Activated T-helper 9 cell treated with anti-CD3 and anti-CD28 coated beads, Interleukin-2, amount 50 U/mL, for 16 hours (primary cell): ENCODE measurements at regions not wholly inside any gene's neighbourhood (a gene's known extent, or its start where the extent isn't known, plus 50 kb on each side); places are given as distances from the start of the nearest gene placed in this dataset.

Experiments used
- DNase-seq: peaks from one replicate; pipeline ENCODE4 v3.0.0-alpha.2; 2020; ENCODE audit warnings: low read depth

- no peak for DNase-seq
These were observed 148.3 kb downstream of the IRX2 start for GRCh38 chr5:2603272-2603575.

DNA sequence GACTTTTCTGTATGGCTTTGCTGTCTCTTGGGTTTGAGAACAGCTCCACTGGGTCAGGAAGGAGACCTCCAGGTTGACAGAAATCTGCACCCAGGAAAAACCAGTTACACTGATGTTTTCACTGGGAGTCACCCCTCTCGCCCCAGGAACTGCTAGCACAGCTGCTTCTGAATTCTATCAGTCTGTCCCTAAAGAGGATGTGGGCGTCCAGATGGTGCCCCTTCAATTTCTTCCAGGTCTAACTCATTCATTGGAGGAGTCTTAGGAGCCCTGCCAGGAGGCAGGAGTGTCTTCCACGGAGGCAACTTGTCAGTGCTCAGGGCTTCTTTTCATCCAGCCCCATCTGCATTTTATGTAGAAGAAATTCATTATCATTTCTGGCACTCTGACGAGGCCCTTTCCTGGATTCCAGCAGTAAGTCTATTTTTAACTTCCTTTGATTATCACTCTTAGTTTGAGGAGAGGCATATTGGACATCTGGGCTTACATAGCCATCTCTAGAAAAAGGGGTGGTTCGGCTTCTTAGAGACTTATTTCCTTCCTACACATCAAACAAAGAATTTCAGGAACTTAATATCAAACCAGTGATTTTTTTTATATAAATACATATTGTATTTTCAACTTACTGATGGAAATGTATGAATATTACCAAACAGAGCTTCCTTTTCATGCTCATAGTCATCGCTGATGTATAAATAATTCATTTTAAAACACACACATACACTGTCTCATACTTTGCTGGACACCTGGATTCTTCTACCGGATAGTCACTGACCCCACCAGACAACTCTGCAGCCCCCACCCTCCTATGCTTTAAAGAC is 148.8 kb downstream of the IRX2 start:
- no peak for DNase-seq

GRCh38 chr5:2598503-2598902 is 153.0 kb downstream of the IRX2 start:
- no peak for DNase-seq

- no peak for DNase-seq
These were observed 156.8 kb downstream of the IRX2 start for GRCh38 chr5:2594701-2595100.

DNA sequence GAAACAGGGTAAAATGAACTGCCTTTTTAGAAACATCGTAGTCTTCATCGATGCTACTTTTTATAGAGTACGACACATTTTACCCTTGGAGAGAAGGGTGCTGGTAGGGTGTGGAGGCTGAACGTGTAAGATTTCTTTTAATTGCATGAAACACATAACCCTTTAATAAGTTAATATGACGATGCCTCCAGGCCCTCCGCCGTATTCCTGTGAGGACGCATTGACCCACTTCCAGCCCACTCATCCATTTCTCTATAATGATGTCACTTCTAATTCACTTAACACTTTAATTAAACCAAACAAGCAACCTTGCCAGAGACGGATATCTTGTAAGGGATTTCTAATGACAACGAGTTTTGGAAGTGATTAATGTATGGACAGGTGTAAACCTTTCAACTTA is 158.7 kb downstream of the IRX2 start:
- DNase-seq = no peak

- DNase-seq = no peak
These were observed 159.6 kb downstream of the IRX2 start for GRCh38 chr5:2591777-2592453.

- DNase-seq = no peak
These were observed 162.5 kb downstream of the IRX2 start for GRCh38 chr5:2588850-2589501.

DNA sequence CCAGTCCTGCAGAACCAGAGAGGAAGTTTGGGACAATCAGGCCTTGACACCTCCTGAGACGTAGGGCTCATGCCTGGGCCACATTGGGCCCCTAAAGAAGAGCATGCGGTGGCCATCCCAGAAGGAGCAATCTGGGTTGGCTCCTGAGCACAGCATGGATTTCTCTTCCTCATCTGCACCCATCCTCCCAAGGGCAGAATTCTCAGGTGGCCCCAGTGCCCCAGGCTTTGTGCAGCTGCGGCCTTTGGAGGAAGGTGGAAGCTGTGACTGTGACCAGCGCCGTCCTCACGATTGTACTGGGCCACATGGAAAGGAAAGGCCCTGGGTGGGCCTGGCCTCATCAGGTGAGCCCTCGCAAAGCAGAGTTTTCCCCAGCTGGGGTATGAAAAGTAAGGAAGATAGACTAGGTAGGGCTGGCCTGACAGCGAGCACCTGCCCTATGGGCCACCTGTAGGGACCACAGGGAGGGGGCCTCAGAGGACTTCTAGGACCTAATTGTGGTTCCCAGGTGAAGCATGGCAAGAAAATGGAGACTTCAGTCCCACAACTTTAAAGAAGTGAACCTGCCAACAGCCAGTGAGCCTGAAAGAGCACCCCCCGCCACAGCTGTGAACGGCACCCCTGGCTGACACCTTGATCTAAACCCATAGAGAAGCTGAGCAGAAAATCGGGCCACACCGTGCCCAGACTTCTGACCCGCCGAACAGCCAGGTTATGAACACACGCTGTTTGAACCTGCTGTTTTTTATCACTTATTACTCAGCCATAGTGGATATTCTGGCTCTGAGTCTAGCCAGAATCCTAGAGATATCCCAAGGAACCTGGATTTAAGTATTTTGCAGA is 164.1 kb downstream of the IRX2 start:
- DNase-seq = no peak

DNA sequence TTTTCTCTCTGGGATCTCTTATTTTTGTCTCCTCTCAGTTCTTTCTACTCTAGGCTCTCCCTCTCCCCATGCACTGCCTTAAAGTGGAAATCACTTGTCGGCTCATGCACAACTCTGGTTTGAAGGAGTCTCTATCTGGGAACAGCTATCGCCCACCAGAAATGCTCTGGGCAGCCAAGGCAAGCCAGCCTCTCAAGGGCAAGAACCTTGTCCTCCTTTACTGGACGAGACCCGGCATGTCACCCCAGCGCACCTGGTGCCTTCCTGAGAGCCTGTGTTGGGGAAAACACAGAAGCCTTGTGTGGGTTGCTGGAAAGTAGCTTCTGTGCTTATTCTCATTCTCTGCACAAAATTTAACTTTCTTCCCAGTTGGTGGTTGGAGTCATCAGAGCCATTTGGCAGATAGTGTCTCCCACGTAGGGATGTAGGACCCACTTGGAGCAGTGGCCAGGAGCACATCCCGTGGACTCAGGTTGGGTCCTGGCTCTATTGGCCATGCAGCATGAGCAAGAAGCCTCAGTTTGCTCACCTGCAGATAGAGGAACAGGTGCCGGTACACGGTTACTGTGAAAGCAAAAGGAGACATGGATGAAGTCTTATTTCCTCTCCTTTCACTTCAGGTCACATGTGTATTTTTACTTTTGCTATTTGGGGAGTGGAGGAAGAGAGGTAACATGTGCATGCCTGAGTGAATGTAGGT is 165.3 kb downstream of the IRX2 start:
- DNase-seq = no peak

DNA sequence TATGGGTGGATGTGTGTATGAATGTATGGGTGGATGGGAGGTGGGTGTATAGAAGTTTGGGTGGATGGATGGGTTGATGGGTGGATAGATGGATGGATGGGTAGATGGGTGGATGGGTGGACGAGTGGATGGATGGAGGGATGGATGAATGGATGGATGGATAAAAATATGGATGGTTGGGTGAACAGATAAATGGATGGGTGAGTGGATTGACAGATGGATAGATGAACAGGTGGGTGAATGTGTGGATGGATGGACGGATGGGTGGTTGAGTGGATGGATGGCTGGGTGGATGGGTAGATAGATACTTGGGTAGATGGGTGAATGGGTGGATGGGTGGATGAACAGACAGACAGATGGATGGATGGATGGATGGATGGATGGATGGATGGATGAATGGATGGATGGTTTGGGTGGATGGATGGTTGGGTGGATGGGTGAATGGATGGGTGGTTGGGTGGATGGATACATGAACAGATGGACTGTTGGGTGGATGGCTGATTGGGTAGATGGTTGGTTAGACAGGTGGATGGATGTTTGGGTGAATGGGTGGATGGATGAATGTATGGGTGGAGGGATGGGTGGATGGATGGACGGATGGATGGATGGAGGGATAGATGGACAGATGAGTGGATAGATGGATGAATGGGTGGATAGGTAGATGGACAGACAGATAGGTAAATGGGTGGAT is 166.8 kb downstream of the IRX2 start:
- DNase-seq = no peak

DNA sequence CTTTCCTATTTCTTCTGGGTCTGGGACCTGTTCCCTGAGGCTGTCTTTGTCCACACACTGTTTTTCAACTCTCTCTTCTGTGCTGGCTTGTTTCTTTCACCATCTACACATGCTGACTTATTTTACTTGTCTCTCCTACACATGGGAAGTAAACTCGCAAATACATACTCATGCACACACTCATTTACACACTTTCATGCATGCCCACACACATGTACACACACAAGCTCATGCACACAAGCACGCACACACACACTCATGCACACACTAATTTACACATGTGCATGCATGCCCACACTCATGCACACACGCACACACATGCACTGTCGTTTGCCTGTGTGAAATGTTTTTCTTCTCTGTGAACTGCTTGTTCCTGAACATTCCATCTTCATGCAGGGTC is 169.0 kb downstream of the IRX2 start:
- no peak for DNase-seq

DNA sequence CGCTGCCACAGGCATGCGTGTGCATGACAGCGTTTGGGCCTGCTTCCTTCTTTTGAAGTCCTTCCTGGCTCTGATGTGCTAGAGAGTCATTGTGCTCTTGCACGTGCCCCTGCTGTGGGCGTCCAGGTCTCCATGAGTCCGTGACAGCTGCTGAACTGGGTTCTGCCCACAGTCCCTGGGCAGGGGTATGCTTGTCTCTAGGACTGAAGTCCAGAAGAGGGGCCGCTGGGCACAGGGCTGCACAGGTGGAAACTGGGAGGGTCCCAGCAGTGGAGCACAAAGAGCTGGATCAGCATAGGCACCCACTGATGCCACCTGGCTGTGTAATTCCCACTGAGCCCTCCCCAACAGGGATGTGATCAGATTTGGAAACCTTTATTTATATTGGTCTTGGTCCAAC is 169.4 kb downstream of the IRX2 start:
- DNase-seq = no peak

DNA sequence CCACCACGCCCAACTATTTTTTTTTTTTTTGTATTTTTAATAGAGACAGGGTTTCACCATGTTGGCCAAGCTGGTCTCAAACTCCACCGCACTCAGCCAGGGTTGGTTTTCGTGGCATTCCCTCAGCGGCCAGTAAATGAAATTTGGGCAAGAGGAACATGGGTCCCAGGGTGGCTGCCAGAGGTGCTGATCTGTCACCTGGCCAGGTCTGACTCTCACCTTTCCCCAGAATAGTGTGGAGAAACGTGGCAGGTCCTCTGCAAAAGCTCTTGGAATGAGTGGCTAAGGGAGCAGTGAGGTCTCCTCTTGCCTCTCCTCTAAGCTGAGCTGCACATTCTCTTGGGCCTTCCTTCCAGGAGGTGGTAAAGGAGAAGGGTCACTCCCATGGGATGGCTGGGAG is 170.1 kb downstream of the IRX2 start:
- DNase-seq = no peak

GRCh38 chr5:2579126-2579525 is 172.4 kb downstream of the IRX2 start:
- DNase-seq = no peak

- DNase-seq = no peak
These were observed 174.0 kb downstream of the IRX2 start for GRCh38 chr5:2577312-2578036.

GRCh38 chr5:2576823-2577222 is 174.7 kb downstream of the IRX2 start:
- DNase-seq = no peak

DNA sequence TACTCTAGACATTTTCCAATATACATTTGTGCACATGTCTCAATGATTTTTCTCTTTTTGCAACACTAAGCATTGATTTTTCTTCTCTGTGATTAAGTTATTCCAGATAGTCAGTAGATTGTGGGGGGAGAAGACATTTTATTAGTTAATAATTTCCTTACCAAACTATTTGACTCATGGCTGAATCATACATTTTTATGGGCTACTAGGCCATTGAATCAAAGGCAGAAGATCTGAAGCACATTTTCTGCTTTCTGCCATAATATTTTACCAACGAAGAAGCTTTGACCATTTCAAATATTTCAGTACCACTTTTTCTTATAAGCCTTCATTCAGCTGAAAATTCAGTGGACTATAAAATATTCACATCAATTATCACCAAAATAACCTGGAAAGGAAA is 175.6 kb downstream of the IRX2 start:
- no peak for DNase-seq

DNA sequence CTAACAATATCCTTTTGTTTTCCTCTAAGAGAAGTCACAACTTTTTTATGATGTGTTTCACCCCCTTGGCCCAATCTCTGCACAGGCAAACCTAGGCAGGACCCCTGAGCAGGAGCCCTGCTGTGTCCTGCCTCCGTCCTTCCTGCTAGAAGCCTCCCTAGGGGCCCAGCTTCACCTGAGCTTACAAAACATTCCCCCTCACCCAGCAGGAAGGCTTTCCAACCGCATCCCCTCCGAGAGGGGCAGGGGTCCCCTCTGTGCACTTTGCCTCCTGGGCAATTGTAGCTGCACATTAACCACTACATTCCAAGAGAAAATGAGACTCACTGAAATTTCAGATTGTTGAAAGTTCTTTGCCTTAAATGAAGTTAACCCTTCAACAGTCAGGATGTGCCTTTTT is 176.2 kb downstream of the IRX2 start:
- no peak for DNase-seq

- DNase-seq = no peak
These were observed 177.3 kb downstream of the IRX2 start for GRCh38 chr5:2574155-2574554.

- DNase-seq = no peak
These were observed 180.9 kb downstream of the IRX2 start for GRCh38 chr5:2570586-2570985.
